ENCODE measurements at regions not wholly inside any gene's neighbourhood (a gene's known extent, or its start where the extent isn't known, plus 50 kb on each side); places are given as distances from the start of the nearest gene placed in this dataset.

- no peak for TF ChIP-seq CTCF (IDR thresholded peaks at IDR 0.05)
- no peak for TF ChIP-seq EZH2 (IDR thresholded peaks at IDR 0.05; ENCODE audit: borderline replicate concordance, insufficient read depth, low read depth, low read length, poor library complexity, severe bottlenecking)
Observed at GRCh38 chr22:22329792-22330191, 85.2 kb downstream of the VPREB1 start.
